ENCODE measurements at regions not wholly inside any gene's neighbourhood (a gene's known extent, or its start where the extent isn't known, plus 50 kb on each side); places are given as distances from the start of the nearest gene placed in this dataset.

DNA sequence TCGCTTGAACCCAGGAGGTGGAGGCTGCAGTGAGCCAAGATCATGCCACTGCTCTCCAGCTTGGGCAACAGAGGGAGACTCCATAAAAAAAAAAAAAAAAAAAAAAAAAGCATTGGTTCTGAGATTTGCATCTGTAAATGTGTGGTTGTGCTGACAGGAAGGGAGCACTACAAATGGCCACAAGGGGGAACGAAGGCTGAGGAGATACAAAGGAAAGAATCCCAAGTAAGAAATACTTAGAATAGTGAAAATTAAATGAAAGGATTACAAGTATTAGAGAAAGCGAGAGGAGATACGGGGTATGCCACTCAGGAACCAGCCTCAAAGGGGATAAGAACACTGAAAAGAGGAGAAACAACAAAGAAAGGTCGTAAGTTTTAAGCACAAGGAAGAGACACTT is 284.9 kb downstream of the KLF12 start:
- Histone ChIP-seq H3K4me2 (ENCODE audit: low read length, poor library complexity, severe bottlenecking) (no peak overlapping the region), H4K91ac (ENCODE audit: low read length) (no peak overlapping the region), H3K4me1 (ENCODE audit: control insufficient read depth, insufficient read depth, low read depth, low read length) (no peaks in the 10 kb centered on the region), H3K9me3 (ENCODE audit: control insufficient read depth, low read length) (no peaks in the 10 kb centered on the region), H3K18ac (ENCODE audit: low read depth in 1 of 2, low read length in 2 of 2) (no peak overlapping the region), H3K27me3 (ENCODE audit: control insufficient read depth in 1 of 2, insufficient read depth in 1 of 2, low read length in 2 of 2) (no peaks in the 10 kb centered on the region), H4K8ac (ENCODE audit: low read length) (no peak overlapping the region), H2AFZ (ENCODE audit: low read depth, low read length) (no peak overlapping the region), H3K27ac (ENCODE audit: low read length, poor library complexity, severe bottlenecking) (no peak overlapping the region), H3K36me3 (ENCODE audit: control insufficient read depth in 1 of 2, insufficient read depth in 2 of 2, low read depth in 1 of 2, low read length in 2 of 2) (peaks cover 5 to 10% of the 10 kb centered on the region in 2 experiments), H3K23ac (ENCODE audit: low read length in 2 of 2) (no peak overlapping the region), H2BK120ac (ENCODE audit: low read depth, low read length) (no peak overlapping the region), H3K4ac (ENCODE audit: low read depth in 1 of 2, low read length in 2 of 2) (no peak overlapping the region), H2AK5ac (ENCODE audit: low read length, severe bottlenecking) (no peak overlapping the region), H3K14ac (ENCODE audit: low read length in 2 of 2) (no peak overlapping the region), H2BK12ac (ENCODE audit: low read length in 2 of 2) (no peak overlapping the region), H3K4me3 (ENCODE audit: insufficient read depth in 1 of 2, low read depth in 1 of 2, low read length in 2 of 2) (no peak overlapping the region), H2BK15ac (ENCODE audit: low read depth, poor library complexity, severe bottlenecking) (no peak overlapping the region), H2BK5ac (ENCODE audit: low read depth, low read length, poor library complexity, severe bottlenecking) (no peak overlapping the region), H3K79me1 (replicated peaks; ENCODE audit: low read length, poor library complexity, severe bottlenecking) (peaks cover 4% of the 10 kb centered on the region), H3K9ac (ENCODE audit: low read length) (no peak overlapping the region)
- 45% methylated on average over 4 of the region's 5 CpGs for WGBS
- DNase-seq: peak; percentile 78

DNA sequence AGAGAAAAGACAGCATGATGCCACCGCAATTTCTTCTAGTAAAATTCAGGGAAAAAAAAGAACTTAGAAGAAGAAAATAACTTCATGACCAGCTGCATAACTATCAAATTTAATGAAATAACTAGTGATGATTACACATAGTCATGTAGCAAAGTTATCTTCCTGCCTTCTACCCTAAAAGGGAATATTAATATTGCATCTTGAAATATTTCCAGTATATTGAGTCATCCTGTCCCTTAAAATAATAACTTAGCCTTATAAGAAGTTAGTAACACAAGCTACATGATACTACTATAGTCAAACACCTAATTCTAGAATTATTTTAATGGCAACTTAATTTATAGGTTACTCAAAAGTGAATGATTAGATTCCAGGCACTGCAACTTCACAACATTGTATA is 289.2 kb downstream of the KLF12 start:
- Histone ChIP-seq H3K27me3 (ENCODE audit: control insufficient read depth in 1 of 2, insufficient read depth in 1 of 2, low read length in 2 of 2) (no peaks in the 10 kb centered on the region), H3K36me3 (ENCODE audit: control insufficient read depth in 1 of 2, insufficient read depth in 2 of 2, low read depth in 1 of 2, low read length in 2 of 2) (peaks cover 8 to 10% of the 10 kb centered on the region in 2 experiments), H3K4me3 (ENCODE audit: insufficient read depth in 1 of 2, low read depth in 1 of 2, low read length in 2 of 2) (no peak overlapping the region), H4K8ac (ENCODE audit: low read length) (no peak overlapping the region), H2BK12ac (ENCODE audit: low read length in 2 of 2) (no peak overlapping the region), H3K4ac (ENCODE audit: low read depth in 1 of 2, low read length in 2 of 2) (no peak overlapping the region), H3K4me2 (ENCODE audit: low read length, poor library complexity, severe bottlenecking) (no peak overlapping the region), H3K23ac (ENCODE audit: low read length in 2 of 2) (no peak overlapping the region), H2BK15ac (ENCODE audit: low read depth, poor library complexity, severe bottlenecking) (no peak overlapping the region), H2AK5ac (ENCODE audit: low read length, severe bottlenecking) (no peak overlapping the region), H2AFZ (ENCODE audit: low read depth, low read length) (no peak overlapping the region), H2BK120ac (ENCODE audit: low read depth, low read length) (no peak overlapping the region), H3K9ac (ENCODE audit: low read length) (no peak overlapping the region), H3K79me1 (replicated peaks; ENCODE audit: low read length, poor library complexity, severe bottlenecking) (peaks cover 19% of the 10 kb centered on the region), H3K27ac (ENCODE audit: low read length, poor library complexity, severe bottlenecking) (no peak overlapping the region), H3K9me3 (ENCODE audit: control insufficient read depth, low read length) (no peaks in the 10 kb centered on the region), H4K91ac (ENCODE audit: low read length) (no peak overlapping the region), H3K18ac (ENCODE audit: low read depth in 1 of 2, low read length in 2 of 2) (no peak overlapping the region), H2BK5ac (ENCODE audit: low read depth, low read length, poor library complexity, severe bottlenecking) (no peak overlapping the region), H3K4me1 (ENCODE audit: control insufficient read depth, insufficient read depth, low read depth, low read length) (no peaks in the 10 kb centered on the region), H3K14ac (ENCODE audit: low read length in 2 of 2) (no peak overlapping the region)
- WGBS: no CpG with 5 or more reads among the region's 1 CpG
- no peak for DNase-seq

DNA sequence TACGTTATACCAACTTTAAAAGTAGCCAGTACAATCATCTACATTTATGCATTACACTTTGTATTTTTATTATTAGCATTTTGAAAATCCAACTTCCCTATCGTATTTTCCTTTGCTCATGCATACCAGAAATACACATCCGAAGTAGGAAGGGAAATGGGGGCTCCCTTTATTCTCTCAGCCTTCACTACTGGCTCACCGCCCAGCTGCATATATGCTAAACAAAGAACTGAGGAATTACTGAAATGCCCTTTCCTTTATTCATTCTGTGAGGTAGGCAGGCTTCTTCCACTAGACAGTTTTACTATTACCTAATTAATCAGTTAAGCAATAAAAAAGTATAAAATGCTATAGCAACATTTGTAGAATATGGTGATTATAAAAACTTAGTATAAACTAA is 291.6 kb downstream of the KLF12 start:
- H3K9me3 ChIP-seq (ENCODE audit: control insufficient read depth, low read length): no peaks in the 10 kb centered on the region
- no peak overlapping the region for H2BK12ac ChIP-seq (ENCODE audit: low read length in 2 of 2)
- no peak overlapping the region for H2AFZ ChIP-seq (ENCODE audit: low read depth, low read length)
- H3K79me1 ChIP-seq (replicated peaks; ENCODE audit: low read length, poor library complexity, severe bottlenecking): peaks cover 26% of the 10 kb centered on the region
- H2BK120ac ChIP-seq (ENCODE audit: low read depth, low read length): no peak overlapping the region
- no peak overlapping the region for H2BK15ac ChIP-seq (ENCODE audit: low read depth, poor library complexity, severe bottlenecking)
- H3K27ac ChIP-seq (ENCODE audit: low read length, poor library complexity, severe bottlenecking): no peak overlapping the region
- H2BK5ac ChIP-seq (ENCODE audit: low read depth, low read length, poor library complexity, severe bottlenecking): no peak overlapping the region
- no peak overlapping the region for H3K9ac ChIP-seq (ENCODE audit: low read length)
- no peaks in the 10 kb centered on the region for H3K4me1 ChIP-seq (ENCODE audit: control insufficient read depth, insufficient read depth, low read depth, low read length)
- peaks cover 8 to 10% of the 10 kb centered on the region in 2 experiments for H3K36me3 ChIP-seq (ENCODE audit: control insufficient read depth in 1 of 2, insufficient read depth in 2 of 2, low read depth in 1 of 2, low read length in 2 of 2)
- no peak overlapping the region for H4K91ac ChIP-seq (ENCODE audit: low read length)
- H3K18ac ChIP-seq (ENCODE audit: low read depth in 1 of 2, low read length in 2 of 2): no peak overlapping the region
- H4K8ac ChIP-seq (ENCODE audit: low read length): no peak overlapping the region
- H3K23ac ChIP-seq (ENCODE audit: low read length in 2 of 2): no peak overlapping the region
- H3K4me2 ChIP-seq (ENCODE audit: low read length, poor library complexity, severe bottlenecking): no peak overlapping the region
- H2AK5ac ChIP-seq (ENCODE audit: low read length, severe bottlenecking): no peak overlapping the region
- H3K4me3 ChIP-seq (ENCODE audit: insufficient read depth in 1 of 2, low read depth in 1 of 2, low read length in 2 of 2): no peak overlapping the region
- H3K14ac ChIP-seq (ENCODE audit: low read length in 2 of 2): no peak overlapping the region
- no peak for DNase-seq
- no peaks in the 10 kb centered on the region for H3K27me3 ChIP-seq (ENCODE audit: control insufficient read depth in 1 of 2, insufficient read depth in 1 of 2, low read length in 2 of 2)
- 97% methylated on average over 4 of the region's 4 CpGs for WGBS
- H3K4ac ChIP-seq (ENCODE audit: low read depth in 1 of 2, low read length in 2 of 2): no peak overlapping the region

DNA sequence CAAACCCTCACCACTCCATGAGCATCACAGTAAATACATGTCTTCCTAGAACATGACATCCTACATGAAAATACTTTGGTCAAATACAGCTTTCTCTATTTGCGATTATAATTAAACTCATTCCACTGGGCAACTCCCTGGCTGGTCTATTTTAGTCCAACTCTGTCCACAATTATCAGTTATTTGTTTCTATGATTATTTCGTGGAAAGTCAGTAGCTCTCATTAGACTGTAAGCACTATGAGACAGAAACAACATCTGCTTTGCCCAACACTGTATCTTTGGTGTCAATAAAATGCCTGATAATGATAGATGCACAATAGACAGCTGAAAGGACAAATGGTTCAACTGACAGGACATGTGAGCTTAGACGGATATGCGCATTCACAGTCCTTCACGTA is 292.0 kb downstream of the KLF12 start:
- WGBS: 97% methylated on average over 5 of the region's 5 CpGs
- no peaks in the 10 kb centered on the region for H3K4me1 ChIP-seq (ENCODE audit: control insufficient read depth, insufficient read depth, low read depth, low read length)
- H4K91ac ChIP-seq (ENCODE audit: low read length): no peak overlapping the region
- no peak overlapping the region for H3K4me2 ChIP-seq (ENCODE audit: low read length, poor library complexity, severe bottlenecking)
- no peak overlapping the region for H2BK120ac ChIP-seq (ENCODE audit: low read depth, low read length)
- H3K27ac ChIP-seq (ENCODE audit: low read length, poor library complexity, severe bottlenecking): no peak overlapping the region
- H2BK15ac ChIP-seq (ENCODE audit: low read depth, poor library complexity, severe bottlenecking): no peak overlapping the region
- H3K79me1 ChIP-seq (replicated peaks; ENCODE audit: low read length, poor library complexity, severe bottlenecking): peaks cover 26% of the 10 kb centered on the region
- H3K9ac ChIP-seq (ENCODE audit: low read length): no peak overlapping the region
- H3K23ac ChIP-seq (ENCODE audit: low read length in 2 of 2): no peak overlapping the region
- H3K14ac ChIP-seq (ENCODE audit: low read length in 2 of 2): no peak overlapping the region
- no peaks in the 10 kb centered on the region for H3K27me3 ChIP-seq (ENCODE audit: control insufficient read depth in 1 of 2, insufficient read depth in 1 of 2, low read length in 2 of 2)
- H2BK12ac ChIP-seq (ENCODE audit: low read length in 2 of 2): no peak overlapping the region
- no peaks in the 10 kb centered on the region for H3K9me3 ChIP-seq (ENCODE audit: control insufficient read depth, low read length)
- no peak overlapping the region for H3K18ac ChIP-seq (ENCODE audit: low read depth in 1 of 2, low read length in 2 of 2)
- no peak for DNase-seq
- no peak overlapping the region for H4K8ac ChIP-seq (ENCODE audit: low read length)
- H3K36me3 ChIP-seq (ENCODE audit: control insufficient read depth in 1 of 2, insufficient read depth in 2 of 2, low read depth in 1 of 2, low read length in 2 of 2): peaks cover 8 to 10% of the 10 kb centered on the region in 2 experiments
- H2BK5ac ChIP-seq (ENCODE audit: low read depth, low read length, poor library complexity, severe bottlenecking): no peak overlapping the region
- H3K4ac ChIP-seq (ENCODE audit: low read depth in 1 of 2, low read length in 2 of 2): no peak overlapping the region
- no peak overlapping the region for H3K4me3 ChIP-seq (ENCODE audit: insufficient read depth in 1 of 2, low read depth in 1 of 2, low read length in 2 of 2)
- no peak overlapping the region for H2AK5ac ChIP-seq (ENCODE audit: low read length, severe bottlenecking)
- H2AFZ ChIP-seq (ENCODE audit: low read depth, low read length): no peak overlapping the region

All from mesenchymal stem cell (in vitro differentiated cells and primary cell).